Fibroblast of mammary gland (primary cell): ENCODE measurements at regions not wholly inside any gene's neighbourhood (a gene's known extent, or its start where the extent isn't known, plus 50 kb on each side); places are given as distances from the start of the nearest gene placed in this dataset.

Source experiments
- DNase-seq: peaks from one replicate; pipeline ENCODE4 v3.0.0-alpha.2; 2010; ENCODE audit warnings: low read depth
- H3K4me3 ChIP-seq: 2 replicates; pipeline ENCODE4 v1.5.1; 2011; ENCODE audit warnings: low read depth, mild to moderate bottlenecking, low read length, moderate library complexity; ENCODE audit not compliant: control insufficient read depth
- TF ChIP-seq, protein P1 (sequence below): conservative IDR thresholded peaks from 2 replicates; pipeline ENCODE4 v1.5.1; 2011; ENCODE audit warnings: low read depth, low read length, inconsistent platforms; ENCODE audit not compliant: control insufficient read depth, insufficient read depth

GRCh38 chr10:43778571-43778970 lies 129.9 kb upstream of the ZNF32 start:
- H3K4me3 ChIP-seq, result no peak overlapping the region
- TF ChIP-seq, protein P1, sequence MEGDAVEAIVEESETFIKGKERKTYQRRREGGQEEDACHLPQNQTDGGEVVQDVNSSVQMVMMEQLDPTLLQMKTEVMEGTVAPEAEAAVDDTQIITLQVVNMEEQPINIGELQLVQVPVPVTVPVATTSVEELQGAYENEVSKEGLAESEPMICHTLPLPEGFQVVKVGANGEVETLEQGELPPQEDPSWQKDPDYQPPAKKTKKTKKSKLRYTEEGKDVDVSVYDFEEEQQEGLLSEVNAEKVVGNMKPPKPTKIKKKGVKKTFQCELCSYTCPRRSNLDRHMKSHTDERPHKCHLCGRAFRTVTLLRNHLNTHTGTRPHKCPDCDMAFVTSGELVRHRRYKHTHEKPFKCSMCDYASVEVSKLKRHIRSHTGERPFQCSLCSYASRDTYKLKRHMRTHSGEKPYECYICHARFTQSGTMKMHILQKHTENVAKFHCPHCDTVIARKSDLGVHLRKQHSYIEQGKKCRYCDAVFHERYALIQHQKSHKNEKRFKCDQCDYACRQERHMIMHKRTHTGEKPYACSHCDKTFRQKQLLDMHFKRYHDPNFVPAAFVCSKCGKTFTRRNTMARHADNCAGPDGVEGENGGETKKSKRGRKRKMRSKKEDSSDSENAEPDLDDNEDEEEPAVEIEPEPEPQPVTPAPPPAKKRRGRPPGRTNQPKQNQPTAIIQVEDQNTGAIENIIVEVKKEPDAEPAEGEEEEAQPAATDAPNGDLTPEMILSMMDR, result no peak
- no peak for DNase-seq

DNA sequence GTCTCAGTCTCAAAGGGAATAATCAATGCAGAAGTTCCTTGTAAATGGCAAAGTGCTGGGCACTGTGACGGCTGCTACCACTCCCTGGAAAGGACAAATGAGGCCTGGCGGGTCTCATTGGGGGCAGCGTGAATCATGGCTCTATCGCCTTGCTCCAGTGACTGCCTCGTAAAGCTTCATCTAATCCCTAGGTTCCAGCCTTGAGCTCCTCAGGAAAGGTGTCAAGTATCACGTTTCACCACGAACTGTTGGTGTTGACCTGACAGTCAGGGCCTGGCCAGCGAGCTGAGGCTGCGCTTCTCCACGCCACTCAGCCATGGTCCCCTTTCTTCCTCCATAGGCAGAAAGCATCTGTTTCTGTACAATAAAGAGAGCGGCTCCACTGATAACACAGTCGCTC lies 126.7 kb upstream of the ZNF32 start:
- TF ChIP-seq, protein P1, result no peak

GRCh38 chr10:43774234-43774769 lies 125.6 kb upstream of the ZNF32 start:
- TF ChIP-seq, protein P1, result no peak
- H3K4me3 ChIP-seq, result no peak overlapping the region
- no peak for DNase-seq

More for the DNA sequence above, 126.7 kb upstream of the ZNF32 start:
- H3K4me3 ChIP-seq, result no peak overlapping the region
- no peak for DNase-seq

- TF ChIP-seq, protein P1, result no peak
- no peak overlapping the region for H3K4me3 ChIP-seq
- no peak for DNase-seq
These were observed 125.1 kb upstream of the ZNF32 start for GRCh38 chr10:43773736-43774135.

GRCh38 chr10:43772171-43772570 lies 123.5 kb upstream of the ZNF32 start:
- no peak for DNase-seq
- TF ChIP-seq, protein P1, result no peak
- H3K4me3 ChIP-seq, result no peak overlapping the region

DNA sequence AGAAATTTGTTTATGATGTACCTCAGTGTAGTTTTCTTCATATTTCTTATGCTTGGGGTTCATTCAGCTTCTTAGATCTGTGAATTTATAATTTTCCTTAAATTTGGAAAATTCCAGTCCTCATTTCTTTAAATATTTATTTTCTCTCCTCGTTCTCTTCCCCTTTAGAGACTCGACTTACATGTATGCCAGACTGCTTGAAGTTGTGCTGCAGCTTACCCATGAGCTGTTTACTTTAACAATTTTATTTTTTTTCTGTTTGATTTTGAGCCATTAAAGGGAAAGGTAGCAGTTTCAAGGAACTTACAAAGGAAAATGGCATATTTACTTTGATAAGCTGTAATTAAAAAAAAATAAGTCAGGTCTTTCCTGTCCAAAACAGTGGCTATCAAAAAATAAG lies 123.0 kb upstream of the ZNF32 start:
- no peak overlapping the region for H3K4me3 ChIP-seq
- TF ChIP-seq, protein P1, result no peak
- DNase-seq, result no peak

DNA sequence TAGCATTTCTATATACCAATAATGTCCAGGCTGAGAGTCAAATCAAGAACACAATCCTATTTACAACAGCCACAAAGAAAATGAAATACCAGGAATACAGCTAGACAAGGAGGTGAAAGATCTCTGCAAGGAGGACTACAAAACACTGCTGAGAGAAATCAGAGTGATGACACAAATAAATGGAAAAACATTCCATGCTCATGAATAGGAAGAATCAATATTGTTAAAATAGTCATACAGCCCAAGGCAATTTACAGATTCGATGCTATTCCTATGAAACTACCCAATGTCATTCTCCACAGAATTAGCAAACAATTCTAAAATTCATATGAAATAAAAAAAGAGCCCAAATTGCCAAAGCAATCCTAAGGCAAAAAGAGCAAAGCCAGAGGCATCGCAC lies 116.8 kb upstream of the ZNF32 start:
- H3K4me3 ChIP-seq, result no peak overlapping the region
- TF ChIP-seq, protein P1, result no peak
- DNase-seq, result no peak
